ENCODE measurements at regions not wholly inside any gene's neighbourhood (a gene's known extent, or its start where the extent isn't known, plus 50 kb on each side); places are given as distances from the start of the nearest gene placed in this dataset.
A peak's percentile ranks its signal among the peaks of the same experiment; 100 is the strongest.

DNA sequence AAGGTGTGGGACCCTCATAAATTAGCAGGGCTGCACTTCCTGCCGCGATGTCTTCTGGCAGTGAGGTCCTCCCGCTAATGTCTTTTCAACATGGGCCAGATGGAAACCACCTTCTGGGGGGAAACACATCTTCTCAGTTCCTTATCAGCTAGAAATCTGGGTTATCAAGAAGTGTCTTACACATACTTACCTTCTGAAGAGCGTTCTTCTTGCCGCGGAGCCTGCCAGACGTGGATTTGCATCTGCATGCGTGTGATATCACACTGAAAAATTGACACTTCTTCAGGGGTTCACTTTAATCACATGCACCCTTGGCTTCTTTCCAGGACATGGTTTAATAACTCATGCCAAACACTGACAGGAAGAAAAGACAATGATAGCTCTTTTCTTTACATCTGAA, 163.5 kb upstream of the SOX11 start:
- no peak for DNase-seq

DNA sequence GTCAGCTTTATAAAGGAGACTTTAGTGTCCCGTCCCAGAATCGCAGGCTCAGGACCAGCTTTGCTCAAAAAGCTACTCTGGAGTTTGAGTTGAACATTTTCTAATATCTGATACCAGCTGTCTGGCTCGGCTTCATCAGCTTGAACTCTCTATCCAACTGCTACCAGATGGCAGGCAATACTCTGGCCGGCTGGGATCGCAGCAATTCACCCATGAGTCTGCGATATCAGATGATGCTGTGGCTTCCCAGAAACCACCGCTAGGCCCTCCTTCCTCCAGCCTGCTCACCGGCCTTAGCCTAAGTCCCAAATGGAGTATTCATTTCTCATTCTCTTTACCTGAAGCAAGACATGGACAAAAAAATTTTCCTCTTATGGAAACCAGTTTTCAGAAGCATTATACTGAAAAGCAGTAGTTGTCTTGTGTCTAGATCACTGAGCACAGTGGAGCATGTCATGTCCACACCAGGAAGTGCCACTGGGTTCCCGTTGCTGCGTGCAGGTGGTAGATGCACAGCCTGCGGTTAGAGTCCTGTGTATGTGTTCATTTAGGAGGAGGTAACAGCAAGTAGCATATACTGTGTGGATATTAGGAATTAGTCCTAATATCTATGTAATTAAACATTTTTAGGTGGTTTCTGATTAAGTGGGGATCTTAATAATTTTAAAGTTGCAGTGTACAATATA, 162.0 kb upstream of the SOX11 start:
- DNase-seq = no peak

DNA sequence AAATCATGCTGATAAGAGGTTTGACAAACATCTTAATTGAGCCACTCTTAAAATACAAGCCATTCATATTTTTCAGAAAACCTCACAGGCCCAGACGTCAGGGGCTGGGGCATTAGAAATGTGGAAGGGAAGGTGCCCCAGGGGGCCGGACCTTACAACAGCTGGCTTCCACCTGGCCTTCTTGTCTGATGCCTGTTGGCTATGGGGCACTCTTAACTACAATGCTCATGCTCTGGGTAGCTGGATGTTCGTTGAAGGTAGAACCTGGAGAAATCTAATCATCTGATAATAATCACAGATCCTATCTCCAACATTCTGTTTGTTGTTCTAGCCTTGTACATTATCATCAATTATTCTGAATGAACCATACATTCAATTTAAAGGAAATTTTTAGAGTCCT, 156.9 kb upstream of the SOX11 start:
- DNase-seq = no peak

DNA sequence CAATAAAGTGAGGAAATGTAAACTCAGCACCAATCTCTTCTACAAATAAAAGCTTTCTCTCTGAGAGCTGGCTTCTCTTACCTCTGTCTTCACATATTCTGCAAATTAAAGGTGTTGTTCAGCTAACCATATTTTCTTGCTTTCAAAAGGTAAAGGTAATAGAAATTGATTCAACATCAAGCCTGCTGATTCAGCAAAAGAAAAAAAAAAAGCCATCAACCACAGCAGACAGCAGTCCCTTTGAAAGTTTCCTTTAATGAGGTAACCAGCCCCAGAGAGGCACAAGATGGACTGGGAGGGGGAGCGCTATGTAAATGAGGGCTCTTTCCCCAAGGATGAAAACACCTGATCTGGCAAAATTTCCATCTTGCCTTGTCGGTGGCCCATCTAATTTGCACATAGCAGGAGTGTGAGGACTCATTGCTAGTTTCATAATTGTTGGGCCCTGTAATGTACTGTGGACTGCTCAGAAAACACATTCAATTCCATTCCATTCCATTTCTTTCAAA, 154.9 kb upstream of the SOX11 start:
- DNase-seq = no peak

DNA sequence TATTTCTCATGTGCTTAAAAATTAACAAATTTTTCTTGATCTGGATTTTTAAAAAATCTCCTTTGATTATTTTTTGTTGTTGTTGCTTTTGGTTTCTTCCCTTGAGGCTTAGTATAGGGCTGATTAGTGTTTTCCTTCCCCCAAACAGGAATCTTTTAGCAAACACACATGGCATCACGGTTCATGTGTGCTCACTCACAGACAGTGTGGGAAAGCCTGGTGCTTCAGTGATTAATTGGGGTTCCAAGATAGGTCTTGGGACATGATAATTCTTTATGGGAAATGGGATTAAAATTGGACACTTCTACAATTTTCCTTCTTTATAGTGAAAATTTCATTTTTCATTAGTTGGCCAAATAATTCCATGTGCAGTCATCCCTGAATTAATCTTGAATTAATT, 153.9 kb upstream of the SOX11 start:
- no peak for DNase-seq

DNA sequence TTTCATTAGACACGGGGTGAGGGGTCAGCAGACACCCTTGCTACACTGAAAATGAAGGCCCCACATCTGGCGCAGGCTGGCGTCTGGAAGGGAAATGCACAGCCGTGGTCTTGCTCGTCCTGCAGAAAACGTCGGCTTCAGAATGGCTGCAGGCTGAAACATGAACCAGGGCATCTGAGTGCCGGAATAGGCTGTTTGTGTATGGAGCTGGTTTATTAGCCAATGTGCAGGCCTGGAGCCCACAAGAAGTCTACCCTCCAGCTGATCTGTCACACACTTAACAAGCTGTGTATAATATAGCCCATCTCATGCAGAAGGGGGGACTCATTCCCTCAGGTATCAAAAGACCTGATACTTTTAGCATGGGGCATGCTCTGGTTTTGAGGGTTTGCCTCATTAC, 153.4 kb upstream of the SOX11 start:
- no peak for DNase-seq

DNA sequence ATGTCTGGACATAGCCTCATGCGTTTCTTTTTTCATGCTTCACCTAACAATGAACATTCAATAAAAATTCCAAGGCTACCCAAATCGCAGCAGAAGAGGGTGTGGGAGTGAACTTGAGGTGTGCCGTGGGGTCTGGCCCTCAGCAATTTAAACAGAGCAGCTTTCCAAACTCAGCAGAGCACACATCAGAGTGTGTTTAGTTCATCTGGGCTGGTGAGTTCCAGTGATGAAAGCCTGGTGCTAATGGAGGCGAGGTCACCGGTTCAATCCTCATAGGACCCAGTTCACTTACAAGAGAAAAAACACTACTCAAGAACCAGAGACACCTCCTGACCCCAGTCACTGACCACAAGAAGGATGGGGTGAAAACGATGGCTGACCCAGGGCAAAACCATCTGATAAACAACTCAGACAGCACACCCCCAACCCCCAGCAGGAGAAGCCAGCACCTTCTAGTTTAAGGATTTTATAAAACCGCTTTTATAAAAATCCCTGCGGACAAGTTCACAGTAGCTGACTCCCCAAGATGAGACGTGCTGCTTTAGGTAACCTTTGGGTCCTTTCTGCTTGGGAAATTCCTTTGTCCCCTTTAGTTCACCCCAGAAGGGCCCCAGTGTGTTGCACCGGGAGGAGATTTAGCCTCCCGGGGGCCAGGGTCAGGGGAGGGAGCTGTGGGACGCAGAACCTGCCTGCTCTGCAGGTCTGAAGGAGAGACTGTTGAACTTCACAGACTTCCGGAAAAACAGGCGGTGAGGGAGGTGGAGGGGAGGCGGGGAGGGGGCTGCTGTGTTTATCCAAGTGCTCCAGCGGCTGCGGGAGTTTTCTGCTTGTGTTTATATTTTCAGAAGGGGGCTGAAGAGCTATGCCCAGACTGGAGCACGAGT, 152.7 kb upstream of the SOX11 start:
- no peak for DNase-seq

DNA sequence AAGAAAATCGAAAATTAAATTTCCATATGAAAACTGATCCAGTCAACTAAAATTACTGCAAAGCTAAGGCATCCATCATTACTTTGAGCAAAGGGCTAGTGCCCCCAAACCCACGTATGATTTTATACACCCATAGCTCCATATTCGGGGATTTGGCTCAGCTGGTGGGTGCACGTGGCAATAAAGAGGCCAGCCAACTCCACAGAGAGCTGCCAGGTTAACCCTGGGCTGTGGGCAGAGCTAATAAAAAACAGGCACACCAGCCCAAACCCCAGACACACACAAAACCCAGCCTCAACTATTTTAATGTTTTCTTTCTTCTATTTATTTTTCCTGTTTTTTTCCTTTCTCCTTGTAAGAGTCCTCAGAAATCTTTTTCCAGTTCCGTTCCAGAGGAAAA, 151.3 kb upstream of the SOX11 start:
- no peak for DNase-seq

DNA sequence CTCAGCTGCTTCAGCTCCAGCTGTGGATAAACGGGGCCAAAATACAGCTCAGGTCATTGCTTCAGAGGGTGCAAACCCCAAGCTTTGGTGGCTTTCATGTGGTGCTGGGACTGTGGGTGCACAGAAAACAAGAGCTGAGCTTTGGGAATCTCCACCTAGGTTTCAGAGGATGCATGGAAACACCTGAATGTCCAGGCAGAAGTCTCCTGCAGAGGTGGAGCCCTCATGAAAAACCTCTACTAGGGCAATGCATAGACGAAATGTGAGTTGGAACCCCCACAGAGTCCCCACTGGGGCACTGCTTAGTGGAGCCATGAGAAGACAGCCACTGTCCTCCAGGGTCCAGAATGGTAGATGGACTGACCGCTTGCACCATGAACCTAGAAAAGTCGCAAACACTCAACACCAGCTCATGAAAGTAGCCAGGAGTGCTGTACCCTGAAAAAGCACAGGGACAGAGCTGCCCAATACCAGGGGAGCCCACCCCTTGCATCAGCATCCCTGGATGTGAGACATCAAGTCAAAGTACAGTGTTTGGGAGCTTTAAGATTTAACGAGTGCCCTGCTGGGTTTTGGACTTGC, 147.9 kb upstream of the SOX11 start:
- DNase-seq = no peak

DNA sequence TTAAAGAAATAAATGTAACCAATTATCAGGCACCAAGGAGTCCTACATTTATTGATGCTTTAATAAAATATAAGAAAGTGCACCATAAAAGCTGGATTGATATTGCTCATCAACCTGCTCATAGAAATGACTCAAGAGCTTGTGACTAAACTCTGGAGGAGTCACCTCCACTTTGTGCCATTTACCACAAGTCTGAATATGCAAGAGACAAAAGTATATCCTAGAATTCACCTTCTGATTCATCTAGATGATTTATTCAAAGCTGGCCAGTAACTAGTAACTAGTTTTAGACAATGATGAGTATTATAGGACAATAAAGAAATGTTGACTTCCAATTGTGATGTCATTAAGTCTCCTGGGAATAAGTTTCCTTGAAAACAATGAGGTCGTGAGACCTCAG, 146.0 kb upstream of the SOX11 start:
- DNase-seq = no peak

DNA sequence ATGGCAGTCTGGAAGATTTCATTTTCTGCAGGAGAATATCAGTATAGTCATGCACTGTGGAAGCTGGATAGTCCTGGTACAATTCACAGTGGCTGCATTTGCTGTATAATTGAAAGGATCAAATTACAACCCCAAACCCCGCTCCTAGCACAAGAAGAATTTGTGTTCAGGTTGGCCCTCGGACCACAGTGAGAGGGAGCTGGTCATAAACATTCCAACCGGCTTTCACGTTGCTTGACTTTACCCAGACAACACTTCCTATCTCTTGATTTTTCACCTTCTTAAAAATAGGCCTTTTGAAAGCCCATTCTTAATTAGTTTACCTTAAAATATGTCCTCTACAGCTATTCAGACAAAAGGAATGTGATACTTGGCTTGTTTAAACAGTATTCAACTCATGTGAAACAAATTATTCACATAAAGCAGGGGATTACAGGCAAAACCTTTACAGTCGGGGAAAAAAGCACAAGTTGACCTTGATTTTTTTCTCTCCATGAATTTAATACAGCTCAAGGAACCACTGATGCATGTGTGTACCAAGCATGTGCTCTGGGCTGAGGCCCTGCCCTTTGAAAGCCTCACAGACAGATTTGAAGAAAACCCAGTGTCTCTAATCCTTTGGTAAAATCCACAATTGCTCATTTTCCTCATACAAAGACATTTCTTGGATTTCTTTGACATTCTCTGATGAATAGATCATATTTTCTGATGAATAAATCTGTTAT, 143.0 kb upstream of the SOX11 start:
- no peak for DNase-seq

DNA sequence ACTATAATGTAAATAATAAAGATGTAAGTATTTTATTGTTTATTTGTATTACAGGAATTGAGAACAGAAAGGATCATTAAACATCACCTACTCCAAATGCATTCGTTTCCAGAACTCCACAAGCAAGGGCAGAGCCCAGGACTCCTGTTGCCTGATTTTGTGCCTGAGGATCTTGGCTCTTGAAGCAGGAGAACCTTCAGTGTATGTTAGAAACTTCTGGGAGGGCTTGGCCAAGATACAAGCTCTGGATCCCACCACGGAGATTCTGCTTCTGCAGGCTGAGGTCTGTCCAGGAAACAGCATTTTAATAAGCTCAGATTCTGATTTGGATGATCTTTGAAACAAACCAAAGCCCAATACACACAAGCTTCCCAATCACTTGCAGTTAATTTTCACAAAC, 142.4 kb upstream of the SOX11 start:
- DNase-seq = no peak

DNA sequence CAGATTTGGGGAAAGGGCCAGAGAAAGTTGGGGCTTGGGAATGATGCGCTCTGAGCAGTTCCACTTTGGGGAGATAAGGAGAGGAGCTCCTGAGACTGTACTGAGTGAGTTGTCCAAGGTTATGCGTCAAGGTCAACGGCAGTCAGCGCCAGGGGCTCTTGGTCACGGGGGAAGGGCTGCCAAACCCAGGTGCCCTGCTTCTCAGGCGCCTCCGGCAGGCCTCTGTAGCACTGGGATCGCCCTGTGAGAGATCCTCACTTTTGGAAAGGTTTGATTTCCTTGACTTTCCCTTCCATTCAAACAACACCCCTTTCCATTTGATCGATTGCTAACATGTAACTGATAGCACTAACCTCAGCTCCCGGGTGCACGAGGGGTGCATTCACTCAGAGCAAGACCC, 136.5 kb upstream of the SOX11 start:
- no peak for DNase-seq

DNA sequence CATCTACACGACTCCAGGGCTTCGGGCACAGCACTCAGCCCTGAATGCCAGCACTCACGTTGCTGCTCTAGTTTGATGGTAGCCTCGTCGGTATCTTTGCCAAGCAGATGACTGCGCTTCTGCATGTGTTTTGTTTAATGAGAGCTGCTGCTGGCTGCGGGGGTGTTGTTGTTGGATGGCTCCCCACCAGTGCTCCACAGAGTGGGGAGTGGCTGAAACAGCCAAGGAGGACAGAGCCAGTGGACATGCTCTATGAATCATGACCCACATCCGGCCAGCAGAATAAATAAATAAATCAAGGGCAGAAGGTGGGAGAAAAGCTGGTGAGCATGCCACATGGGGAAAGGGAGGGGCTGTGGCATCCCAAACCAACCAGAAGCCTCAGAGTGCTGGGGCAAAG, 131.2 kb upstream of the SOX11 start:
- DNase-seq = peak; percentile 50

DNA sequence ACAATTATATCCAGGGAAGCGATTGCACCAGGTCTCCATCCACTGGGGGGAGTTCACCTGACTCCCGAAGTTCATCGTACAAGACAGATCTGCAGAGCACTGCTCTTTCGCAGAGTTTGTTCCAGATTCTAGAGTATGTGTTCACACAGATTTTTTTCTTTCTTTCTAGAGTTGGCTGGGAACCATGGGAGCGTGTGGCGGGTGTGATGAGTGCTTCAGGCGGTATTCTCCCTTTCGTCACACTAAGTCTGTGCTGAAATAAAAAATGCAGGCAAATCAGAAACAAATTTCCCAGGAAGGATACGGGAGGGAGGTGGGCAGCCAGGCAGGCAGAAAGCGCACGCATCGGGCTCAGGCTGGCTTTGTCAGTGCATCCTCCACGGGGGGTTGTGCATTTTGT, 129.8 kb upstream of the SOX11 start:
- no peak for DNase-seq

DNA sequence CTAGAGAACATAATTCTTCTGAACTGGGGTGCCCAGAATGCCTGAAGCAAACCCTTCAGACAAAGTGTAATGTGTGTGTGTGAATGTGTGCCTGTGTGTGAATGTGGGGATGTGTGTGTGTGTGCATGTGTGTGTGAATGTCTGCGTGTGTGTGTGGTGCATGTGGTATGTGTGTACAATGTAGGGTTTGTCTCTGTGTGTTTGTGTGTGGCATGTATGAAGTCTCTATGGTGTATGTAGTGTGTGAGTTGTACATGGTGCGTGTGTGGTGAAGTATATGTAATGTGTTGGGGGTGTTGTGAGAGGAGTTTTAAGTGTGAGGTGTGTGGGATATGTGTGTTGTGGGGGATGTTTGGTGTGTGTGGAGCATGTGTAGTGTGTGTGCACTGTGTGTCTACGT, 129.3 kb upstream of the SOX11 start:
- no peak for DNase-seq

DNA sequence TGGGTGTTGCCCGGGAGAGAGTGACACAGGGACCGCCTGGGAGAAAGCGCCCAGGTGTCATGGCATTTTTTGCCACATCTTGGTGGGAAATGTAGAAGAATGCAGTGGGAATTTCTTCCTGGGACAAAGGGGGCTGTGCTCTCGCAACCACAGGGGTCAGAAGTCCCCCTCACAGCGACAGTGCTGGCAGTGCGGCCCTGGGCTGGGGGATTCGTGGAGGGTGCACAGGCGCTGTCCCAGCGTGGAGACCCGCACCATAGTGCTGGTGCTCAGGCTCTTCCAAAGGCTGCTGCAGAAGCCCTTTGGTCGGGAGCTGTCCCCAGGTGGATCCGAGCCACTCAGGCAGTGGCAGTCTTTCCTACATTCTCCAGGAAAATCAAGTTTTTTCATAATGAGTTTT, 128.8 kb upstream of the SOX11 start:
- no peak for DNase-seq

DNA sequence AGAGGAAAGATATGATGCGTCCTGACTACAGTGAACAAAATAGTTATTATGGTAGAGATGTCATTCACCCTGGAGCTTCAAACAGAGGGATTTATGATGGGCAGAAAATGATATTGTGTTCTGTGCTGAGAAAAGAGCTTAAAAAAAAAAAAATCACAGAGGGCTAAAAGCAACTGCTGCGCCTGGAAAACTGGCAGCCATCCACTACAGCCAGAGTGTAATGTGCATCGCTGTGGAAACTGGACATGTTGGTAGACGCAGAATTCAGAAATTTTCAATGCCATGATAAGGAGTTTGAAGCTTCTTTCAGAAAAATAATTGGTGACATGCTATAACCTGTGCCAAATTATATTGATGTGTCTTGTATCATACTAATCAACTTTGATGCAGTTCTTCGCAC, 122.9 kb upstream of the SOX11 start:
- DNase-seq = no peak

DNA sequence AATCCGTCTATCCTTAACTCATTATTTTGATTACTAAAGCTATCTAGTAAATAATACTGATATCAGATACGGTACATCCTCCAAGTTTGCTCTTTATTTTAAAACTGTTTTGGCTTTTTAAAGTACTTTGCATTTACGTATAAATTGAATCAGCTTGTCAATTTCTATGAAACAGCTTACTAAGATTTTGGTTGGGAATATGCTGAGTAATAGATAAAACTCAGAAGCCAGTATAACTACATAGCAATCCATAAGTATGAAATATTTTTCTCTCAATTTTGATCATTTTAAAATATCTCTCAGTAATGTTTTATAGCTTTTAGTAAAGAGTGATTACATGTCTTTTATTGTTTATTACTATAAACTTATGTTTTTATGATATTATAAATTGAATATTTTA, 116.2 kb upstream of the SOX11 start:
- DNase-seq = no peak

DNA sequence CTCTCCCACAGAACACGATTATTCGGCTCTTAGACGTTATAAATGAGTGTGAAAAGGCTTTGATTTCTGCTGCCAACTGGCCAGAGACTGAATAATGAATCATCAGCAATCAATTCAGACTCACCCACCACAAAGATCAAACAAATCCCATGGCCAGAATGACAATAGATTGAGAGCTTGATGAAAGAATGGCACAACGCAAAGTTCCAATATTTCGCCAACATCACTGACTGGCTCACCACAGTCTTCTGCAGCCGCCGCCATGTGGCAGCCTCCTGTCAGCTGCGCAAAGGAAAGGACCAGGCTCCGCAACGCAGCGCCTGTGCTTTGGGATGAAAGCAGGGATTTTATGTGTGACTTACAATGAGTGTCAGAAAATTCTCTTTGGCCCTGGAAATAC, 104.4 kb upstream of the SOX11 start:
- no peak for DNase-seq

DNA sequence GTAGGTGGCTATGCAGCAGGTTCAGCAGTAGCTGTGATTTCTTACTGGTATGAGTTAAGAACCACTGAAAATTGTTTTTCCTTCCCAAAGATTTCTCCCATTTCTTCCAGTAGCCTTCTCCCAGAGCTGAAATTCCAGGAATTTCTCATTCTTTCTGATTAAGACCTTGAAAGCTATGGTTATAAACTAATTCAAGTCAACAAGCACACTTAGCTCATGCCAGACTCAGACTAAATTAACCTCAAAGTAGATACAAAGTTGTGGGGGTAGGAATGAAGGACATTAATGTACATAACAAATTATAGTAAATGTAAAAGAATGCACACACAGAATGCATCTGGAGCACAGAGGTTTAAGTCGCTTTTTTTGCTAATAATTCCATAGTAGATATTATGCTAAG, 103.6 kb upstream of the SOX11 start:
- DNase-seq = no peak

DNA sequence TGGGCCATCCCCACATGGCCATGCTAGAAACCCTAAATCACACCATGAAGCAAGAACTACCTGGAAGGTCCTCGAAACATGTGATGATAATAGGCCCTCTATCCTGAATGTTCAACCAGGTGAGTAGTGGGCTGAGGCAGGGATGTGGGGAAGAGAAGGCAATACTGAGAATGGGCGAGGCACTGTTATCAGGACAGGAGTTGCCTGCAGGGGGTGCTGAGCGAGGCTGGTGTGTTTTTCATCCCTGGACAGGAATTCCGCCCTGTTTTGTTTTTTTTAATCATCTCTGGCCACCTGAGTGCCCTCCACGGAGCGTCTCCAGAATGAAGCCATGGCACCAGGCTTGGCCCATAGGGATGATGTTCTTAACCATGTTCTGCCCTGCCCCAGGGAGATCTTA, 103.0 kb upstream of the SOX11 start:
- DNase-seq = no peak

DNA sequence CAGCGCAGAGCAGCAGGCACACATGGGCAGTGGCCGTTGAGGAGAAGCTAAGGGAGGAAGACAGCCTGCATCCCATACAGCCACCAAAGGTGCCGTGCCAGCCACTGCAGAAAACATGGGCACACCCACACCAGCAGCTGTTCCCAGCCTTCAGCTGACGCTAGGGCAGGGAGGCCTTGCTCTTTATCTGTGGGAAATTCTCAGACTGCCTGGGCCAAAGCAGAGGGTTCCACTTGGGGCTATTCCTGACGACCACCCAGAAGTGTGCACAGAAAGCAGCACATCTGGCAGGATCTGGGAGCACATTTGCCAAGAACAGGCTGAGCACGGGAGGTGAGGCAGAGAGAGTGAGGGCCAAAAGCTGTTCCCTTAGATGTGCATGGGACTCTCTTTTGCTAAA, 101.3 kb upstream of the SOX11 start:
- peak; percentile 68 for DNase-seq

Measured in right forelimb (tissue), 1 donor.